Stomach (tissue), 4 donors: ENCODE measurements at regions not wholly inside any gene's neighbourhood (a gene's known extent, or its start where the extent isn't known, plus 50 kb on each side); places are given as distances from the start of the nearest gene placed in this dataset.

Experiments used
- CTCF ChIP-seq, 7 experiments: fragments of 450-650 bp in 4 of 7; fragments of 200-600 bp in 3 of 7; sonication (generic) in 3 of 7; IDR thresholded peaks; one replicate each; pipeline ENCODE4 v1.5.1; 2016 to 2019; ENCODE audit warnings: antibody characterized with exemption in 7 of 7, control low read depth in 2 of 7, mild to moderate bottlenecking in 1 of 7
- POLR2A ChIP-seq, 4 donors: fragments of 450-650 bp; IDR thresholded peaks; one replicate each; pipeline ENCODE4 v1.6.1; 2016; ENCODE audit warnings: antibody characterized with exemption in 4 of 4, control low read depth in 2 of 4, mild to moderate bottlenecking in 1 of 4, moderate library complexity in 1 of 4

- TF ChIP-seq CTCF (IDR thresholded peaks at IDR 0.05) (no peak), POLR2A (IDR thresholded peaks at IDR 0.05) (no peak)
These were observed 296.6 kb upstream of the PMFBP1 start for GRCh38 chr16:72468582-72468981.
